NCI-H345 (cell line): ENCODE measurements at regions not wholly inside any gene's neighbourhood (a gene's known extent, or its start where the extent isn't known, plus 50 kb on each side); places are given as distances from the start of the nearest gene placed in this dataset.

Experiments
- DNase-seq: peaks from one replicate; lab custom pipeline; 2025; lab: John Stamatoyannopoulos, UW

GRCh38 chr4:181748581-181748980, 494.6 kb upstream of the TENM3 start:
- DNase-seq = no peak

- no peak for DNase-seq
Measured at GRCh38 chr4:181752516-181752915, 490.7 kb upstream of the TENM3 start.

- no peak for DNase-seq
Measured at GRCh38 chr4:181753207-181753606, 490.0 kb upstream of the TENM3 start.

- DNase-seq = no peak
Measured at GRCh38 chr4:181755846-181756245, 487.4 kb upstream of the TENM3 start.

GRCh38 chr4:181756451-181757095, 486.6 kb upstream of the TENM3 start:
- DNase-seq = no peak

- DNase-seq = no peak
Measured at GRCh38 chr4:181757098-181757497, 486.1 kb upstream of the TENM3 start.

GRCh38 chr4:181757910-181758660, 485.1 kb upstream of the TENM3 start:
- DNase-seq = no peak

- DNase-seq = no peak
Measured at GRCh38 chr4:181760560-181760959, 482.6 kb upstream of the TENM3 start.

- no peak for DNase-seq
Measured at GRCh38 chr4:181761156-181761555, 482.0 kb upstream of the TENM3 start.

- no peak for DNase-seq
Measured at GRCh38 chr4:181766061-181766548, 477.1 kb upstream of the TENM3 start.

GRCh38 chr4:181770971-181771370, 472.2 kb upstream of the TENM3 start:
- no peak for DNase-seq

- DNase-seq = no peak
Measured at GRCh38 chr4:181775298-181775697, 467.9 kb upstream of the TENM3 start.

GRCh38 chr4:181776264-181777054, 466.7 kb upstream of the TENM3 start:
- no peak for DNase-seq

- no peak for DNase-seq
Measured at GRCh38 chr4:181777518-181777917, 465.7 kb upstream of the TENM3 start.

- no peak for DNase-seq
Measured at GRCh38 chr4:181784881-181785280, 458.3 kb upstream of the TENM3 start.

GRCh38 chr4:181792641-181793040, 450.6 kb upstream of the TENM3 start:
- DNase-seq = no peak

- DNase-seq = no peak
Measured at GRCh38 chr4:181793096-181793495, 450.1 kb upstream of the TENM3 start.

GRCh38 chr4:181796502-181796901, 446.7 kb upstream of the TENM3 start:
- no peak for DNase-seq

- no peak for DNase-seq
Measured at GRCh38 chr4:181798536-181798935, 444.7 kb upstream of the TENM3 start.

GRCh38 chr4:181799561-181800069, 443.6 kb upstream of the TENM3 start:
- no peak for DNase-seq

- DNase-seq = no peak
Measured at GRCh38 chr4:181802207-181802606, 441.0 kb upstream of the TENM3 start.

- DNase-seq = no peak
Measured at GRCh38 chr4:181807771-181808170, 435.4 kb upstream of the TENM3 start.

GRCh38 chr4:181810711-181811110, 432.5 kb upstream of the TENM3 start:
- DNase-seq = no peak
